AG09309 (cell line): ENCODE measurements at regions not wholly inside any gene's neighbourhood (a gene's known extent, or its start where the extent isn't known, plus 50 kb on each side); places are given as distances from the start of the nearest gene placed in this dataset.

Experiments
- DNase-seq: peaks from one replicate; pipeline ENCODE4 v3.0.0-alpha.2; 2010; ENCODE audit warnings: low read depth
- H3K4me3 ChIP-seq: 2 replicates; pipeline ENCODE4 v1.5.1; 2011; ENCODE audit warnings: mild to moderate bottlenecking, low read depth, low read length, moderate library complexity; ENCODE audit not compliant: control insufficient read depth
- CTCF ChIP-seq: IDR thresholded peaks from 2 replicates; pipeline ENCODE4 v1.5.1; 2011; ENCODE audit warnings: mild to moderate bottlenecking, low read depth, low read length, inconsistent platforms; ENCODE audit not compliant: insufficient read depth, control insufficient read depth; ENCODE audit errors: missing control alignments

GRCh38 chr18:34550156-34550555 lies 159.9 kb upstream of the DTNA start:
- DNase-seq, result no peak
- no peak for TF ChIP-seq CTCF
- no peak overlapping the region for H3K4me3 ChIP-seq

GRCh38 chr18:34550902-34551301 lies 159.2 kb upstream of the DTNA start:
- TF ChIP-seq CTCF, result no peak
- DNase-seq, result no peak
- H3K4me3 ChIP-seq, result no peak overlapping the region

- TF ChIP-seq CTCF, result no peak
- DNase-seq, result no peak
- no peak overlapping the region for H3K4me3 ChIP-seq
Measured at GRCh38 chr18:34551824-34552223, 158.3 kb upstream of the DTNA start.

- no peak overlapping the region for H3K4me3 ChIP-seq
- TF ChIP-seq CTCF, result no peak
- DNase-seq, result no peak
Measured at GRCh38 chr18:34562252-34562870, 147.7 kb upstream of the DTNA start.

- DNase-seq, result no peak
- TF ChIP-seq CTCF, result no peak
- no peak overlapping the region for H3K4me3 ChIP-seq
Measured at GRCh38 chr18:34567857-34568256, 142.2 kb upstream of the DTNA start.

- no peak for TF ChIP-seq CTCF
- DNase-seq, result no peak
- no peak overlapping the region for H3K4me3 ChIP-seq
Measured at GRCh38 chr18:34576622-34577021, 133.5 kb upstream of the DTNA start.

GRCh38 chr18:34583895-34584294 lies 126.2 kb upstream of the DTNA start:
- TF ChIP-seq CTCF, result no peak
- no peak overlapping the region for H3K4me3 ChIP-seq
- DNase-seq, result no peak
